ENCODE measurements at regions not wholly inside any gene's neighbourhood (a gene's known extent, or its start where the extent isn't known, plus 50 kb on each side); places are given as distances from the start of the nearest gene placed in this dataset.

- Mint-ChIP-seq H3K27me3 (peaks cover 2% of the 10 kb centered on the region), H3K9me3 (peaks cover 8% of the 10 kb centered on the region), H3K36me3 (ENCODE audit: low read depth) (peaks cover 3% of the 10 kb centered on the region), H3K27ac (no peak overlapping the region), H3K4me3 (no peak overlapping the region), H3K4me1 (peaks cover 29% of the 10 kb centered on the region)
- ChIA-PET POLR2A (no interaction called here), CTCF (no interaction called here)
- DNase-seq: no peak
Measured at GRCh38 chr7:121517591-121517990, 121.5 kb upstream of the FAM3C start.

- H3K9me3 Mint-ChIP-seq: peaks cover 13% of the 10 kb centered on the region
- CTCF ChIA-PET: no interaction called here
- POLR2A ChIA-PET: no interaction called here
- peaks cover 23% of the 10 kb centered on the region for H3K4me1 Mint-ChIP-seq
- no peak for DNase-seq
- peaks cover 7% of the 10 kb centered on the region for H3K36me3 Mint-ChIP-seq (ENCODE audit: low read depth)
- no peak overlapping the region for H3K27ac Mint-ChIP-seq
- no peak overlapping the region for H3K4me3 Mint-ChIP-seq
- peaks cover 2% of the 10 kb centered on the region for H3K27me3 Mint-ChIP-seq
Measured at GRCh38 chr7:121516821-121517220, 120.7 kb upstream of the FAM3C start.

GRCh38 chr7:121515630-121516401 lies 119.7 kb upstream of the FAM3C start:
- Mint-ChIP-seq H3K27ac (no peak overlapping the region), H3K27me3 (peaks cover 2% of the 10 kb centered on the region), H3K4me1 (peaks cover 13% of the 10 kb centered on the region), H3K9me3 (peaks cover 18% of the 10 kb centered on the region), H3K4me3 (no peak overlapping the region), H3K36me3 (ENCODE audit: low read depth) (peaks cover 12% of the 10 kb centered on the region)
- CTCF ChIA-PET: no interaction called here
- no peak for DNase-seq
- POLR2A ChIA-PET: no interaction called here

- Mint-ChIP-seq H3K36me3 (ENCODE audit: low read depth) (peaks cover 17% of the 10 kb centered on the region), H3K27ac (no peak overlapping the region), H3K27me3 (peaks cover 2% of the 10 kb centered on the region), H3K4me1 (peaks cover 7% of the 10 kb centered on the region), H3K9me3 (peaks cover 23% of the 10 kb centered on the region), H3K4me3 (no peak overlapping the region)
- no peak for DNase-seq
- CTCF ChIA-PET: no interaction called here
- POLR2A ChIA-PET: no interaction called here
Measured at GRCh38 chr7:121515229-121515628, 119.1 kb upstream of the FAM3C start.

- POLR2A ChIA-PET: no interaction called here
- Mint-ChIP-seq H3K27ac (no peak overlapping the region), H3K27me3 (peaks cover 4% of the 10 kb centered on the region), H3K4me3 (no peak overlapping the region), H3K4me1 (peaks cover 5% of the 10 kb centered on the region), H3K9me3 (peaks cover 31% of the 10 kb centered on the region), H3K36me3 (ENCODE audit: low read depth) (peaks cover 23% of the 10 kb centered on the region)
- CTCF ChIA-PET: interaction anchor here (1.6 kb wide), 1 partner anchor 146 kb away, joined by 4 read pairs; no protein-coding TSS in a partner anchor
- no peak for DNase-seq
Measured at GRCh38 chr7:121513105-121513504, 117.0 kb upstream of the FAM3C start.

- Mint-ChIP-seq H3K4me1 (no peaks in the 10 kb centered on the region), H3K9me3 (peaks cover 45% of the 10 kb centered on the region), H3K27me3 (peaks cover 4% of the 10 kb centered on the region), H3K4me3 (no peak overlapping the region), H3K36me3 (ENCODE audit: low read depth) (peaks cover 31% of the 10 kb centered on the region), H3K27ac (no peak overlapping the region)
- DNase-seq: no peak
- POLR2A ChIA-PET: no interaction called here
- CTCF ChIA-PET: interaction anchor here (1.2 to 1.4 kb wide), 3 partner anchors 120 to 144 kb away, joined by 3 read pairs; no protein-coding TSS in a partner anchor
Measured at GRCh38 chr7:121510858-121511482, 114.9 kb upstream of the FAM3C start.

GRCh38 chr7:121510302-121510701 lies 114.2 kb upstream of the FAM3C start:
- no peak for DNase-seq
- H3K4me3 Mint-ChIP-seq: no peak overlapping the region
- peaks cover 6% of the 10 kb centered on the region for H3K27me3 Mint-ChIP-seq
- CTCF ChIA-PET: interaction anchor here (1.2 to 1.4 kb wide), 2 partner anchors 119 to 143 kb away, joined by 3 read pairs; no protein-coding TSS in a partner anchor
- peaks cover 51% of the 10 kb centered on the region for H3K9me3 Mint-ChIP-seq
- no peaks in the 10 kb centered on the region for H3K4me1 Mint-ChIP-seq
- POLR2A ChIA-PET: no interaction called here
- no peak overlapping the region for H3K27ac Mint-ChIP-seq
- H3K36me3 Mint-ChIP-seq (ENCODE audit: low read depth): peaks cover 38% of the 10 kb centered on the region

- no peak for DNase-seq
- CTCF ChIA-PET: no interaction called here
- Mint-ChIP-seq H3K27me3 (peaks cover 4% of the 10 kb centered on the region), H3K36me3 (ENCODE audit: low read depth) (peaks cover 34% of the 10 kb centered on the region), H3K4me3 (no peak overlapping the region), H3K4me1 (peaks cover 2% of the 10 kb centered on the region), H3K27ac (no peak overlapping the region), H3K9me3 (peaks cover 57% of the 10 kb centered on the region)
- POLR2A ChIA-PET: no interaction called here
Measured at GRCh38 chr7:121505540-121506182, 109.6 kb upstream of the FAM3C start.

- peaks cover 50% of the 10 kb centered on the region for H3K9me3 Mint-ChIP-seq
- DNase-seq: no peak
- peaks cover 5% of the 10 kb centered on the region for H3K4me1 Mint-ChIP-seq
- POLR2A ChIA-PET: no interaction called here
- CTCF ChIA-PET: no interaction called here
- H3K27ac Mint-ChIP-seq: no peak overlapping the region
- peaks cover 28% of the 10 kb centered on the region for H3K36me3 Mint-ChIP-seq (ENCODE audit: low read depth)
- H3K4me3 Mint-ChIP-seq: no peak overlapping the region
- peaks cover 4% of the 10 kb centered on the region for H3K27me3 Mint-ChIP-seq
Measured at GRCh38 chr7:121505021-121505420, 108.9 kb upstream of the FAM3C start.

- H3K9me3 Mint-ChIP-seq: peaks cover 46% of the 10 kb centered on the region
- H3K27ac Mint-ChIP-seq: no peak overlapping the region
- peaks cover 9% of the 10 kb centered on the region for H3K4me1 Mint-ChIP-seq
- ChIA-PET POLR2A (no interaction called here), CTCF (no interaction called here)
- peaks cover 4% of the 10 kb centered on the region for H3K27me3 Mint-ChIP-seq
- H3K36me3 Mint-ChIP-seq (ENCODE audit: low read depth): peaks cover 23% of the 10 kb centered on the region
- no peak for DNase-seq
- no peak overlapping the region for H3K4me3 Mint-ChIP-seq
Measured at GRCh38 chr7:121504482-121504881, 108.4 kb upstream of the FAM3C start.

- ChIA-PET POLR2A (no interaction called here), CTCF (no interaction called here)
- DNase-seq: no peak
- Mint-ChIP-seq H3K36me3 (ENCODE audit: low read depth) (peaks cover 21% of the 10 kb centered on the region), H3K4me1 (peaks cover 9% of the 10 kb centered on the region), H3K4me3 (no peak overlapping the region), H3K9me3 (peaks cover 41% of the 10 kb centered on the region), H3K27ac (no peak overlapping the region), H3K27me3 (peaks cover 2% of the 10 kb centered on the region)
Measured at GRCh38 chr7:121503730-121504129, 107.6 kb upstream of the FAM3C start.

- POLR2A ChIA-PET: no interaction called here
- H3K4me3 Mint-ChIP-seq: no peak overlapping the region
- no peak overlapping the region for H3K27ac Mint-ChIP-seq
- peaks cover 21% of the 10 kb centered on the region for H3K36me3 Mint-ChIP-seq (ENCODE audit: low read depth)
- CTCF ChIA-PET: no interaction called here
- H3K9me3 Mint-ChIP-seq: peaks cover 41% of the 10 kb centered on the region
- peaks cover 9% of the 10 kb centered on the region for H3K4me1 Mint-ChIP-seq
- H3K27me3 Mint-ChIP-seq: peaks cover 2% of the 10 kb centered on the region
- no peak for DNase-seq
Measured at GRCh38 chr7:121503039-121503438, 106.9 kb upstream of the FAM3C start.

GRCh38 chr7:121501566-121501965 lies 105.5 kb upstream of the FAM3C start:
- peaks cover 19% of the 10 kb centered on the region for H3K36me3 Mint-ChIP-seq (ENCODE audit: low read depth)
- CTCF ChIA-PET: no interaction called here
- H3K9me3 Mint-ChIP-seq: peaks cover 32% of the 10 kb centered on the region
- no peak overlapping the region for H3K27ac Mint-ChIP-seq
- no peak for DNase-seq
- POLR2A ChIA-PET: no interaction called here
- H3K4me3 Mint-ChIP-seq: no peak overlapping the region
- peaks cover 9% of the 10 kb centered on the region for H3K4me1 Mint-ChIP-seq
- peaks cover 2% of the 10 kb centered on the region for H3K27me3 Mint-ChIP-seq
